Esophagus muscularis mucosa (tissue), 4 donors: ENCODE measurements at regions not wholly inside any gene's neighbourhood (a gene's known extent, or its start where the extent isn't known, plus 50 kb on each side); places are given as distances from the start of the nearest gene placed in this dataset.

Experiments
- DNase-seq: peaks from one replicate; pipeline ENCODE4 v3.0.0-alpha.2; 2017; ENCODE audit errors: extremely low spot score
- H3K27ac ChIP-seq, 4 donors: fragments of 200-600 bp; sonication (generic); replicated peaks in 1 of 4; 1 replicate in 3 of 4; 2 replicates in 1 of 4; pipeline ENCODE4 v1.5.1; 2016 to 2019; ENCODE audit warnings: mild to moderate bottlenecking in 1 of 4
- H3K27me3 ChIP-seq, 4 donors: fragments of 200-600 bp; sonication (generic); one replicate each; pipeline versions ENCODE4 v1.5.1 to v1.6.0; 2016 to 2019
- H3K36me3 ChIP-seq, 4 donors: fragments of 200-600 bp; sonication (generic); one replicate each; pipeline ENCODE4 v1.5.1; 2016 to 2019
- H3K4me1 ChIP-seq, 4 donors: fragments of 200-600 bp; sonication (generic); one replicate each; pipeline ENCODE4 v1.5.1; 2016 to 2019
- H3K4me3 ChIP-seq, 4 donors: fragments of 200-600 bp; sonication (generic); 1 replicate in 2 of 4; 2 replicates in 2 of 4; pipeline ENCODE4 v1.5.1; 2016 to 2019; ENCODE audit warnings: mild to moderate bottlenecking in 4 of 4, moderate library complexity in 1 of 4
- H3K9me3 ChIP-seq, 4 donors: fragments of 200-600 bp; sonication (generic); 1 replicate in 3 of 4; 2 replicates in 1 of 4; pipeline ENCODE4 v1.5.1; 2016 to 2019
- CTCF ChIP-seq, 3 experiments: fragments of 200-600 bp in 2 of 3; fragments of 450-650 bp in 1 of 3; sonication (generic) in 2 of 3; IDR thresholded peaks; one replicate each; pipeline ENCODE4 v1.5.1; 2017 to 2019; ENCODE audit warnings: antibody characterized with exemption in 3 of 3, mild to moderate bottlenecking in 2 of 3, moderate library complexity in 1 of 3
- EP300 ChIP-seq: sonication (generic); formaldehyde crosslinking; IDR thresholded peaks from one replicate; pipeline ENCODE4 v1.6.1; 2017; ENCODE audit warnings: antibody characterized with exemption
- POLR2A ChIP-seq: fragments of 450-650 bp; IDR thresholded peaks from one replicate; pipeline ENCODE4 v1.6.1; 2017; ENCODE audit warnings: antibody characterized with exemption, moderate library complexity, mild to moderate bottlenecking, low read depth
- POLR2AphosphoS5 ChIP-seq, 2 donors: sonication (generic); formaldehyde crosslinking; IDR thresholded peaks; one replicate each; pipeline ENCODE4 v1.6.1; 2017; ENCODE audit warnings: antibody characterized with exemption in 2 of 2
- WGBS: methylation state at CpG from one replicate; pipeline ENCODE4 v1.1.5; 2018; 5-methylcytosine and 5-hydroxymethylcytosine counted together
- intact Hi-C: fragments of 100-400 bp; cut with DNase I; formaldehyde crosslinking; loops from one replicate; pipeline ENCODE4 v1.15.1; 2023

DNA sequence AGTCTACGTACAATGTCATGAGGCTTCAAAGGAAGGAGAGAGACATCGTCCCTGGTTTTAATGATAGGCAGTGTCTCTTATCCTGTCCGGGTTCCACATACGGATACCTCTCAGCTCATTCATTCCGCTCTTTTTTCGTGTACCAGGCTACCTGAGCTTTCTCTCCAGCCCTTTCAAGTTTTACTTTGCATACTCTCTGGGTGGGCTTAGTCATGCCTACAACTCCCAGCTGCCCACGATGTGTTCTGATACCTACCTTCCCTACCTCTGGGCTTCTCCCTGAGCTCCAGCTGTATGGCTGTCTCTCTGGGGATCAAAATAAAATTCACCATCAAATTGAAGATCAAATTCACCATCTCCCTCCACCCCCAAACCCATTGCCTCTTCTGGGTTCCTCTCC is 354.0 kb upstream of the EEF2KMT start:
- no peak overlapping the region for H3K27ac ChIP-seq
- H3K27me3 ChIP-seq = peaks cover 0 to 24% (median 0%) of the 10 kb centered on the region in 4 donors
- TF ChIP-seq CTCF (IDR thresholded peaks at IDR 0.05) (no peak), POLR2A (no peak), EP300 (no peak), POLR2AphosphoS5 (IDR thresholded peaks at IDR 0.05) (no peak)
- H3K4me1 ChIP-seq = no peaks in the 10 kb centered on the region
- no peaks in the 10 kb centered on the region for H3K36me3 ChIP-seq
- H3K4me3 ChIP-seq = no peak overlapping the region
- intact Hi-C loops = no loop called here
- no peak for DNase-seq
- no peaks in the 10 kb centered on the region for H3K9me3 ChIP-seq
- 44% methylated on average over 7 of the region's 7 CpGs for WGBS

DNA sequence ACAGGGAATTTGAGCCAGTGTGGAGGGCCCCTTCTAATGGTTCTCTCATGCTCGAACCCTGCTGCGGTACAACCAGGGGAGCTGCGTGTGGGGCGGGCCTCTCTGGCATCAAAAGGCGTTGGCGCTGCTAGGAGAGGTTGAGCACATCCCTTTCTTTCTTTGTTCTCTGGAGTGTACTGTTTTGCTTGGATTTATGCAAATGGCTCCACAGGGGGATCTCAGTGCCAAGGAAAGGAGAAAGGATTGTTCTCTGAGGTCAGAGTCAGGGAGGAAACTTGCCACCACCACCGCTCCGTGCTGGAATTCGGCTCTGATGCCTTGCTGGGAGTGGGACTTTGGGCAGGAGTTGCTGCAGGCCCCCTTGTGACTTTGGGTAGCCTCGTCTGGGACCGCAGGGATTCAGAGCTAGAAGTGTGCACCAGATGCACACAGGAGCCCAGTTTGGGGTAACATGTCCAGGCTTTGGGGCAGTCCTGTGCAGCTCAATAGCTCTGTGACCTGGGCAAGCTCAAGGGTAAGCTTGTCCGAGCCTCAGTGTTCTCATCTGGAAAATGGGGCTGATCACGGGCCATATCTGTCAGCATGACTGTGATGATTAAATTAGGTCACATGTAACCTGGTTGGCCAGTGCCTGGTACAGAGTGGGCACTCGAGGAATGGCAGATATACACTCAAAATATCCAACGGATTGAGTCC is 353.0 kb upstream of the EEF2KMT start:
- intact Hi-C loops = no loop called here
- WGBS = 34% methylated on average over 13 of the region's 15 CpGs
- TF ChIP-seq CTCF (IDR thresholded peaks at IDR 0.05) (no peak), POLR2AphosphoS5 (IDR thresholded peaks at IDR 0.05) (no peak), POLR2A (no peak), EP300 (no peak)
- H3K9me3 ChIP-seq = no peaks in the 10 kb centered on the region
- DNase-seq = no peak
- no peaks in the 10 kb centered on the region for H3K4me1 ChIP-seq
- peaks cover 0 to 24% (median 0%) of the 10 kb centered on the region in 4 donors for H3K27me3 ChIP-seq
- no peak overlapping the region for H3K27ac ChIP-seq
- no peak overlapping the region for H3K4me3 ChIP-seq
- no peaks in the 10 kb centered on the region for H3K36me3 ChIP-seq

- Histone ChIP-seq H3K4me3 (no peak overlapping the region), H3K9me3 (no peaks in the 10 kb centered on the region), H3K27ac (no peak overlapping the region), H3K4me1 (no peaks in the 10 kb centered on the region), H3K36me3 (no peaks in the 10 kb centered on the region), H3K27me3 (peaks cover 0 to 24% (median 0%) of the 10 kb centered on the region in 4 donors)
- WGBS = 56% methylated on average over 1 of the region's 1 CpG
- no peak for TF ChIP-seq POLR2AphosphoS5 (IDR thresholded peaks at IDR 0.05)
- TF ChIP-seq POLR2A = no peak
- no peak for TF ChIP-seq EP300
- no peak for TF ChIP-seq CTCF (IDR thresholded peaks at IDR 0.05)
- DNase-seq = no peak
- intact Hi-C loops = no loop called here
Measured at GRCh38 chr16:5449901-5450300, 352.3 kb upstream of the EEF2KMT start.

DNA sequence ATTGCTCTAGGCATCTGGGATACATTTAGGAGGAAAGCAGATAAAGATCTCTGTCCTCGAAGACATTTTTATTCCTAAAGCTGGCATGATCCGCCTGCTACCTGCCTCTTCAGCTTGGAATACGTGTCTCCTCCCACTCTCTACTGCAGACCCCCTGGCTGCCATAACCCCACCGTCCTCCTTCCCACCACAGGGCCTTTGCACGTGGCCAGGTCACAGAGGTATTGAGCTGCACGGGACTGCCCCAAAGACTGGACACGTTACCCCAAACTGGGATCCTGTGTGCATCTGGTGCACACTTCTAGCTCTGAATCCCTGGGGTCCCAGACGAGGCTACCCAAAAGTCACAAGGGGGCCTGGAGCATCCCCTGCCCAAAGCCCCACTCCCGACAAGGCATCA is 351.2 kb upstream of the EEF2KMT start:
- Histone ChIP-seq H3K27me3 (peaks cover 0 to 19% (median 0%) of the 10 kb centered on the region in 4 donors), H3K36me3 (no peaks in the 10 kb centered on the region), H3K4me1 (no peaks in the 10 kb centered on the region), H3K9me3 (no peaks in the 10 kb centered on the region), H3K27ac (no peak overlapping the region), H3K4me3 (no peak overlapping the region)
- TF ChIP-seq POLR2AphosphoS5 (IDR thresholded peaks at IDR 0.05) (no peak), POLR2A (no peak), EP300 (no peak), CTCF (IDR thresholded peaks at IDR 0.05) (no peak)
- intact Hi-C loops = no loop called here
- 88% methylated on average over 9 of the region's 9 CpGs for WGBS
- no peak for DNase-seq

DNA sequence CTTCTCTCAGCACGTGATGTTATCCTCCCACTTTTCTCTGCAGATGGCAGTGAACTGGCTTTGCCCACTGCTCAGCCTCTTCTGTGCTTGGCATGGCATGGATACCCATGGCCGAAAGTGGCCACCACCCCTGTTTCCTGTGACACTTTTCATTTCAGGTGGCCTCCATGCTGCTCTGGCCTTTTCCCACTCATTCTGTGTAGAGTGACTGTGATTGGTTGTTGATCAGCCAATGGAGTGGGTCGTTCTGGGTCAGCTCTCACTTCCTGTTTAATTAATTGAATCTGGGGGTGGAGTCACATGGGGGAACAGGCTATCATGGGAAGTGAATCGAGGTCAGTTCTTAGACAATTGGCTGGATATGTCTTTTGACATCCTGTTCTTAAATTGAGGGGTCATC is 350.1 kb upstream of the EEF2KMT start:
- no peaks in the 10 kb centered on the region for H3K9me3 ChIP-seq
- no peak overlapping the region for H3K4me3 ChIP-seq
- TF ChIP-seq POLR2A = no peak
- TF ChIP-seq CTCF (IDR thresholded peaks at IDR 0.05) = no peak
- TF ChIP-seq POLR2AphosphoS5 (IDR thresholded peaks at IDR 0.05) = no peak
- TF ChIP-seq EP300 = no peak
- no peak for DNase-seq
- H3K4me1 ChIP-seq = no peaks in the 10 kb centered on the region
- intact Hi-C loops = no loop called here
- 85% methylated on average over 4 of the region's 4 CpGs for WGBS
- peaks cover 0 to 18% (median 0%) of the 10 kb centered on the region in 4 donors for H3K27me3 ChIP-seq
- no peak overlapping the region for H3K27ac ChIP-seq
- H3K36me3 ChIP-seq = no peaks in the 10 kb centered on the region
